HG03432 (cell line): ENCODE measurements at regions not wholly inside any gene's neighbourhood (a gene's known extent, or its start where the extent isn't known, plus 50 kb on each side); places are given as distances from the start of the nearest gene placed in this dataset.
"Not testable (repeated sequence)": the region's sequence is repeated elsewhere in the genome, so short reads cannot be mapped to it uniquely, and the experiment has no call there.

Experiments
- ATAC-seq: cut with Tn5 transposase; IDR thresholded peaks from one replicate; pipeline ENCODE4 v1.9.1; 2021; ENCODE audit warnings: mild to moderate bottlenecking, moderate library complexity; ENCODE audit not compliant: unreplicated experiment

GRCh38 chr5:1731855-1732237 is 67.8 kb downstream of the MRPL36 start:
- not testable (repeated sequence) for ATAC-seq

- ATAC-seq = no peak
These were observed 68.5 kb downstream of the MRPL36 start for GRCh38 chr5:1731091-1731639.

GRCh38 chr5:1730487-1730847 is 69.2 kb downstream of the MRPL36 start:
- no peak for ATAC-seq

GRCh38 chr5:1729641-1730486 is 69.8 kb downstream of the MRPL36 start:
- ATAC-seq = no peak

GRCh38 chr5:1728846-1729245 is 70.8 kb downstream of the MRPL36 start:
- ATAC-seq = no peak

- ATAC-seq = no peak
These were observed 72.1 kb downstream of the MRPL36 start for GRCh38 chr5:1727571-1727970.

- no peak for ATAC-seq
These were observed 72.7 kb downstream of the MRPL36 start for GRCh38 chr5:1726956-1727355.

- no peak for ATAC-seq
These were observed 73.2 kb downstream of the MRPL36 start for GRCh38 chr5:1726469-1726865.

GRCh38 chr5:1725641-1726468 is 73.8 kb downstream of the MRPL36 start:
- no peak for ATAC-seq

GRCh38 chr5:1724822-1725602 is 74.6 kb downstream of the MRPL36 start:
- no peak for ATAC-seq

GRCh38 chr5:1723957-1724821 is 75.4 kb downstream of the MRPL36 start:
- no peak for ATAC-seq

- ATAC-seq = no peak
These were observed 76.2 kb downstream of the MRPL36 start for GRCh38 chr5:1723476-1723875.

GRCh38 chr5:1722877-1723276 is 76.8 kb downstream of the MRPL36 start:
- ATAC-seq = no peak

GRCh38 chr5:1720396-1721110 is 79.1 kb downstream of the MRPL36 start:
- ATAC-seq = no peak

- no peak for ATAC-seq
These were observed 79.8 kb downstream of the MRPL36 start for GRCh38 chr5:1719860-1720259.

GRCh38 chr5:1718669-1719068 is 81.0 kb downstream of the MRPL36 start:
- ATAC-seq = no peak

- ATAC-seq = not testable (repeated sequence)
These were observed 89.5 kb downstream of the MRPL36 start for GRCh38 chr5:1710091-1710490.

- ATAC-seq = no peak
These were observed 90.3 kb downstream of the MRPL36 start for GRCh38 chr5:1709171-1709803.

- no peak for ATAC-seq
These were observed 91.0 kb downstream of the MRPL36 start for GRCh38 chr5:1708592-1709141.
